GM19240 (cell line): ENCODE measurements at regions not wholly inside any gene's neighbourhood (a gene's known extent, or its start where the extent isn't known, plus 50 kb on each side); places are given as distances from the start of the nearest gene placed in this dataset.
"Not testable (repeated sequence)": the region's sequence is repeated elsewhere in the genome, so short reads cannot be mapped to it uniquely, and the experiment has no call there.

Source experiments
- DNase-seq: peaks from one replicate; pipeline ENCODE4 v3.0.0; 2011; ENCODE audit warnings: low spot score; ENCODE audit not compliant: insufficient read length

GRCh38 chr3:44128057-44128775 is 113.5 kb upstream of the TOPAZ1 start:
- DNase-seq, result no peak

DNA sequence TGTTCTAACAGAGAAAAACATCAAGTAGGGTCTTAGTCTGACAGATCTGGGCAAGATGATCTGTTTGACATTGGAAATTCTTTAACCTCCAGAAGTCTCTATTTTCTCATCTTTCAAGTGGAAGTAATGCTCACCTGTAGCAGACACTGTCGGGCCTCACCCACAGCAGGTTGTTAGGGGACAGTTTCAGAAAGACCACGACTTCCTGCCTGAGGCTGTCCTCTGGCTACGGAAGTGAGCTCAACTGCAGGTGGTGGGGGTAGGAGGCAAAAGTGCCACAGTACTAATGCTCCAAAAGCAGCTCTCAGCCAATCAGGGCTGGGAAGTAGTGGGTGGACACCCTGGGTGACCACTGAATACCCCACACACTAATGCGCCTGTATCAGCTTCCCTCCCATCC is 111.4 kb upstream of the TOPAZ1 start:
- DNase-seq, result no peak

- no peak for DNase-seq
Observed at GRCh38 chr3:44132061-44132460, 109.6 kb upstream of the TOPAZ1 start.

- DNase-seq, result no peak
Observed at GRCh38 chr3:44132593-44132992, 109.1 kb upstream of the TOPAZ1 start.

- no peak for DNase-seq
Observed at GRCh38 chr3:44136421-44136820, 105.3 kb upstream of the TOPAZ1 start.

DNA sequence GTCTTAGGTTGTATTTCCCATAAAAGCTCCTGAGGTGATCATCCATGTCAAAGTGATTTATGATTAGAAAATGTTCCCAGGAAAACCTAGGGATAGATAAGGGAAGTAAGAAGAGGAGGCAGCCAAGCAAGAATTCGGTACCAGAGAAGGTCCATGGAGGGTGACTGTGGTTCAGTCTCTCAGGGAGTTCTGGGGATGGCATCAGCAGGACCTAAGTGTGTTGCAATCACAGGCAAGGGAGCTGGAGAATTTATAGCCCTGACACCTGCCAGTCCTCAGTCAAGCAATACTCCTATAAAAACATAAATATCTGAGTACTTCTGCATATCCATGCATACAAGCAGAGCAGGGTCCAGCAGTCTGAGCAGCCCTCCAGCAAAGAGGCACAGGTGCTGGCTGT is 95.6 kb upstream of the TOPAZ1 start:
- no peak for DNase-seq

- no peak for DNase-seq
Observed at GRCh38 chr3:44159696-44160300, 81.9 kb upstream of the TOPAZ1 start.

GRCh38 chr3:44160818-44161217 is 80.9 kb upstream of the TOPAZ1 start:
- DNase-seq, result no peak

DNA sequence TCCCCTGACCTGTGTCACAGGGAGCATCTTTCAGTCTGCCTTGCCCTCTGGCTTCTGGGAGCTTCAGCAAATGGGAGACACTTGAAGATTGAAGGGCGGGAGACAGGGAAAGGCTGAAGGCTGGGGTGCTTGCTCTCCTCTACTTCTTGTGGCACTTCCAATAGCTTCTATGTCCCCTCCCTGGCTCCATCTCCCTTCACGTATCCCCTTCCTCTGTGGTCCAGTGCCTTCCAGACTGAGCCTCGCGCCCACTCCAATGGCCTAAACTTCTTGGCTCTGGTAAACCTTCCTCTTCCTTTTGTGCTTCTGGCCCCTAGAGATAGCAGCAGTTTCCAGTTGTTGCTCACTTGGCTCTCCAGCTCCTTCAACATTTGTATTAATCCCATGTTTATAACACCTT is 69.8 kb upstream of the TOPAZ1 start:
- no peak for DNase-seq

DNA sequence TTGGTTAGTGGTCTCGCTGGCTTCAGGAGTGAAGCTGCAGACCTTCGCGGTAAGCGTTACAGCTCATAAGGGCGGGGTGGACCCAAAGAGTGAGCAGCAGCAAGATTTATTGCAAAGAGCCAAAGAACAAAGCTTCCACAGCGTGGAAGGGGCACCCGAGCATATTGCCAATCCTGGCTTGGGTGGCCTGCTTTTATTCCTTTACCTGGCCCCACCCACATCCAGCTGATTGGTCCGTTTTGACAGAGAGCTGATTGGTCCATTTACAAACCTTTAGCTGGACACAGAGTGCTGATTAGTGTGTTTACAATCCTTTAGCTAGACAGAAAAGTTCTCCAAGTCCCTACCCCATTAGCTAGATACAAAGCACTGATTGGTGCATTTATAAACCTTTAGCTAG is 69.0 kb upstream of the TOPAZ1 start:
- DNase-seq, result not testable (repeated sequence)

DNA sequence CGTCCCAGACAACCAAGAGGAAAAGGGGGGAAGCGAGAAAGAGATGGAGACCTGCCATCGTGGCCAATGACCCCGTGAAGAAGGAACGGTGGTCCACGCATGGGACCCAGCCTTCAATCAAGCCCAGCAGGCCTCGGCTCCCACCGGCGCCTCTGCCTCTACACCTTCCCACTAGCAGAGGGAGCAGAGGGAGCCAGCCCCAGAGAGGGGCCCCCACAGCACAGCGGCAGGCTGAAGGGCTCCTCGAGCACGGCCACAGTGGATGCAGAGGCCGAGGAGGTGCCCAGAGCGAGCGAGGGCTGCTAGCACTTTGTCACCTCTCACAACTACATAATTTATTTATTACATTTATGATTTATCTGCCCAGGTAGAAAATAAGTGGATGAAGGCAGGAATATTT is 68.4 kb upstream of the TOPAZ1 start:
- no peak for DNase-seq

- DNase-seq, result no peak
Observed at GRCh38 chr3:44175070-44175469, 66.6 kb upstream of the TOPAZ1 start.

- DNase-seq, result no peak
Observed at GRCh38 chr3:44179246-44179645, 62.4 kb upstream of the TOPAZ1 start.

DNA sequence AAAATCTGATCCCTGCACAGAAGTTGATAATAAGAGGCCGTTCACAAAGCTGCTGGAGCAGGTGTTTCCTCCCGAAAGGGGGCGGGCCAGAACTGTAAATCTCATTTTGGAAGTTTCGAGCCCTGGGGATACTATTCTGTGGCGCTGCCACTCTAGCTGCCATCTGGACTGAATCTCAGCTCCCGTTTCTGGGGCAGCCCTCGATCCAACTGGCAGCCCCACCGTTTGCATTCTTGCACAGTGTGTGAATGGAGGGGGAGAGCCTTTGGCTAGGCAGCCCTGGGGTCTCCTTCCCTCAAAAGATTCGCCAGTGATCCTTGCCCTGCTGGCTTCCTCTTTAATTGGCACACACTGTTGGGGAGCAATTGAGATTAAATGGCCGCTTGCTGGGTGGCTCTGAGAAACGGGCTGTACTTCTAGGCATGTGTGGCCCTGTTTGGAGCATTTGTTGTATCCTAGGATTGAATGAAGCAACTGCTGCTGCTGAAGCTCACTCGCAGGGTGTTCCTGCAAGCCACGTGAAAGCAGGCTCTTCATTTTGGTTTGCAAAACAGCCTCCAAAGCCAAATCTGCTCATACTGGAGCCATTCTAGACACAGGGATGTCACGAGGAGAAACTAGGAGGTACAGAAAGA is 57.2 kb upstream of the TOPAZ1 start:
- DNase-seq, result no peak

DNA sequence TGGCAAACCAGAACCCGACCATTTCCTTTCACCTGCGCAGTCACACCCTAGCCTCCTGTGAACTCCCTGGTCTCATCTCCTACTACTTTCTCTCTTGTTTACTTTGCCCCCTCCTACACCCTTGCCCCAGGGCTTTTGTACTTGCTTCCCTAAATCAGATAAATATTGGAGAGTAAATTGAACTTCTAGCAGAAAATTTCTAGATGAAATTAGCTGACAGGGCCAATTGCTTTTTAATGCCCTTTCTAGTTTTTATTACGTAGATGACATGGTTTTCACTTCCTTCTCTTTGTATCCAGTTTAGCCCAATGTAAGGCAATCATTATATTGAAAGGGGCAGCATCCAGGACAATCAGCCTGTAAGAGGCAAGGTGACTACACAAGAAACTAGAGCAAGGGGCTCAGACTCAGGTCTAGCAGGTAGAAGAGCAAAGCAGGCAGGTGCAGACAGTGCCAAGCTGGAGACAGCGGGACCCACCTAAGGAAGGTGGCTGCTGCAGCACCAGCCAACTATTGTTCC is 56.2 kb upstream of the TOPAZ1 start:
- no peak for DNase-seq

DNA sequence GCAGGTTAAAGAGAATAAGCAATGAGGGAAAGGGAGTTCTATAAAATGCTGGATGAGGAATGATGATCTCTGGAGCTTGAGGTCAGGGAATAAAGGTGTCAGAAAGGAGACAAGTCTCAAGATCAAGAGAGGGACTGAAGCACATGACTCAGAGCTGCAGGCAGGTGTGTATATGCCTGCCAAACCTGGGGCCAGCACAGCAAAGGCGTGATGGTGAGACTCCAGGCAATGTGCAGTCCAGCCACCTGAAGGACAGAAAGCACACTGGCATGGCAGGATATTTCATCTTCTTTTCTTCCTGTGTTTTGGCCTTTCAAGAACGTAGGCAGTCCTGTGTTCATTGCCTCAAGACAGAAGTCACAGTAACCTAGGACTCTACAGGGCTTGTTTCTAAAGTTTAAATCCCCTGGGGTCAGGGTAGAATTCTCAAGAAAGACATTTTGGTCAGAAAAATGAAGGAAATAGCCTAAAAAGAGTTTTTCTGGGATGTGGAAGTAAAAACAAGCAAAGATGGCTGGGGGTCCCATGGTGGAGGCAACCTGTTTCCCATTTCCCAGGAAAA is 55.5 kb upstream of the TOPAZ1 start:
- DNase-seq, result no peak

- no peak for DNase-seq
Observed at GRCh38 chr3:44186712-44187111, 55.0 kb upstream of the TOPAZ1 start.
